ENCODE measurements at regions not wholly inside any gene's neighbourhood (a gene's known extent, or its start where the extent isn't known, plus 50 kb on each side); places are given as distances from the start of the nearest gene placed in this dataset.

DNA sequence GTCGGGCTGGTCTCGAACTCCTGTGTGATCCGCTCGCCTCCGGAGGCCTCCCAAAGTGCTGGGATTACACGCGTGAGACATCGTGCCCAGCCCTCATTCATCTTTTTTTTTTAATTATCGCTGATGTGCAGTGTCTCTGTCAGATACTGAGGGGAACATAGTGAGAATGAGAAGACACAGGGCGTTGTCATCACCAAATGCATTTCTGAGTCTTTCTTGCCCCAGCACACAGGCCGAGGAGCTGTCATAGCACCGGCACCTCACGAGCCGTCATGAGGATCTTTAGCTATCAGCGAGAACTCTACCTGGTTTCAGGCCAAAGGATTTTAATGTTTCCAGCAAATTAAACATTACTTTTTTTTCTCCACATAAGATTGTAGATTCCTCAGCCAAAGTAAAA lies 548.0 kb upstream of the SOX11 start:
- DNase-seq (ENCODE audit: low read depth): no peak
- TF ChIP-seq, protein P1, sequence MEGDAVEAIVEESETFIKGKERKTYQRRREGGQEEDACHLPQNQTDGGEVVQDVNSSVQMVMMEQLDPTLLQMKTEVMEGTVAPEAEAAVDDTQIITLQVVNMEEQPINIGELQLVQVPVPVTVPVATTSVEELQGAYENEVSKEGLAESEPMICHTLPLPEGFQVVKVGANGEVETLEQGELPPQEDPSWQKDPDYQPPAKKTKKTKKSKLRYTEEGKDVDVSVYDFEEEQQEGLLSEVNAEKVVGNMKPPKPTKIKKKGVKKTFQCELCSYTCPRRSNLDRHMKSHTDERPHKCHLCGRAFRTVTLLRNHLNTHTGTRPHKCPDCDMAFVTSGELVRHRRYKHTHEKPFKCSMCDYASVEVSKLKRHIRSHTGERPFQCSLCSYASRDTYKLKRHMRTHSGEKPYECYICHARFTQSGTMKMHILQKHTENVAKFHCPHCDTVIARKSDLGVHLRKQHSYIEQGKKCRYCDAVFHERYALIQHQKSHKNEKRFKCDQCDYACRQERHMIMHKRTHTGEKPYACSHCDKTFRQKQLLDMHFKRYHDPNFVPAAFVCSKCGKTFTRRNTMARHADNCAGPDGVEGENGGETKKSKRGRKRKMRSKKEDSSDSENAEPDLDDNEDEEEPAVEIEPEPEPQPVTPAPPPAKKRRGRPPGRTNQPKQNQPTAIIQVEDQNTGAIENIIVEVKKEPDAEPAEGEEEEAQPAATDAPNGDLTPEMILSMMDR (conservative IDR thresholded peaks at IDR 0.05; ENCODE audit: low read depth, low read length): no peak
- H3K4me3 ChIP-seq (ENCODE audit: low read depth, low read length): no peak overlapping the region

DNA sequence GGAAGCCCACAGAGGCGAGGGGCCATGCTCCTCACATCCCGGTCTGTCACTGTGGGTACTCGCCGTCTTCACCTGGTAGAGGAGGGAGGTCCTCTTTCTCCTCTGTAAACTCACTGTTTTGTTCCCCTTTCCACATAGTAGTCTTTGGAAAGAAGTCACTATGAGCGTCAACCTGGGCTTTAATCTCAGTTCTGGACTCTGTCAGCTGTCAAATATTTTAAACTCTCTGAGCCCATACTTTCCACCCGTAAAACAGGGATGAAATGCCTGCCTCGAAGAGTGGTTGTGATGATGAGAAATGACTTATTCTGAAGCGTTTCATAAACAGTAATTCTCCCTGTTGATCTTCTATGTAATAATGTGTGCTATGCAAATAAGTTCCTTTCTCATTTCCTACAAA lies 547.1 kb upstream of the SOX11 start:
- no peak overlapping the region for H3K4me3 ChIP-seq (ENCODE audit: low read depth, low read length)
- DNase-seq (ENCODE audit: low read depth): no peak
- TF ChIP-seq, protein P1 (conservative IDR thresholded peaks at IDR 0.05; ENCODE audit: low read depth, low read length): no peak

DNA sequence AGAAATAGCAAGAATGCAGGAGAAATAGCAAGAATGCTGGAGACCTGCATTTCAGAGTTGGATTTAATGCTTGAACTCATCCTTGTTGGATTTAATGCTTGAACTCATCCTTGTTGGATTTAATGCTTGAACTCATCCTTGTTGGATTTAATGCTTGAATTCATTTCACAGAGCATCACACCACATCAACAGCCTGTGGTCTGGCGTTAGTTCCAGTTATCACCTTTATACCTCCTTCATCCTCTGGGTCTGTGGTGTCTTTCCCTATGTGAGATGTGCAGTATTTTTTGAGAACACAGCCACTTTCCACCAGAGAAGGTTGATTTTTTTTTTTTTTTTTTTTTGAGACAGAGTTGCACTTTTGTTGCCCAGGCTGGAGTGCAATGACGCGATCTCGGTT lies 546.4 kb upstream of the SOX11 start:
- TF ChIP-seq, protein P1 (conservative IDR thresholded peaks at IDR 0.05; ENCODE audit: low read depth, low read length): no peak
- H3K4me3 ChIP-seq (ENCODE audit: low read depth, low read length): no peak overlapping the region
- DNase-seq (ENCODE audit: low read depth): peak; percentile 54

DNA sequence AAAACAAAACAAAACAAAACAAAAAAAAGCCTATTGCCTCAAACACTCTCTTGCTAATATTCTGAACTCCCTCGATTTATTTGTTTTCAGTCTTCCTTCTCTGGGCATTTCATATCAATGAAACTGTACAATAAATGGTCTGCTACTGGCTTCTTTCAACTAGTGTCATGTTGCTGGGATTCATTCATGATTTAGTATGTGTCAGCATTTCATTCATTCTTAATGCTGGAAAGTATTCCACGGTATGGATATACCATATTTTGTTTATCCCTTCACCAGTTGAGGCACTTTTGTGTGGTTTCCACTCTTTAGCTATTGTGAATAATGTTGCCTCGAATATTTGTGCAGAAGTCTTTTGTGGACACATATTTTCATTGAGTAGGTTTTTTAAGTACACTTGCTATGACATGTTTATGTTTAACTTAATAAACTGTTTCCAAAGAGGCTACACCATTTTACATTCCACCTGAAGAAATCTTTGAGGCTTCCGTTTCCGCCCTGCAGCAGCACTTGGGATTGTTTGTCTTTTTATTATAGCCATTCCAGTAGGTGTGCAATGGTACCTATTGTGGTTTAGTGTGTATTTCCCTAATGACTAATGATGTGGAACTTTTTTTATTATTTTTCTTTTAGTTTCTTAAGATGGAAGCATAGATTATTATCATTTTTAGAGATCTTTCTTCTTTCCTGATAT lies 543.6 kb upstream of the SOX11 start:
- DNase-seq (ENCODE audit: low read depth): no peak
- H3K4me3 ChIP-seq (ENCODE audit: low read depth, low read length): no peak overlapping the region
- TF ChIP-seq, protein P1 (conservative IDR thresholded peaks at IDR 0.05; ENCODE audit: low read depth, low read length): no peak

DNA sequence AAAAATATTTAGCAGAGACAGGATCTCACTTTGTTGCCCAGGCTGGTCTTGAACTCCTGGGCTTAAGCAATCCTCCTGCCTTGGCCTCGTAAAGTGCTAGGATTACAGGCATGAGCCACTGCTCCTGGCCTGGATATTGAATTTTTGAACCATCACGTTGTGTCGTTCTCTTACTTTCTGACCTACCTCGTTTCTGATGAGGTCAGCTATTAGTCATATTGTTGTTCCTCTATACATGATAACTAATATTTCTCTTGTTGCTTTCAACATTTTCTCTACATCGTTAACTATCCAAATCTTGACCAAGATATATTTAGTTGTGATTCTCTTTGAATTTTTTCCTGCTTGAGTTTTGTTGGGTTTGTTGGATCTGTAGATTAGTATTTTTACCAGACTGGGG lies 541.3 kb upstream of the SOX11 start:
- TF ChIP-seq, protein P1 (conservative IDR thresholded peaks at IDR 0.05; ENCODE audit: low read depth, low read length): no peak
- no peak for DNase-seq (ENCODE audit: low read depth)
- no peak overlapping the region for H3K4me3 ChIP-seq (ENCODE audit: low read depth, low read length)

DNA sequence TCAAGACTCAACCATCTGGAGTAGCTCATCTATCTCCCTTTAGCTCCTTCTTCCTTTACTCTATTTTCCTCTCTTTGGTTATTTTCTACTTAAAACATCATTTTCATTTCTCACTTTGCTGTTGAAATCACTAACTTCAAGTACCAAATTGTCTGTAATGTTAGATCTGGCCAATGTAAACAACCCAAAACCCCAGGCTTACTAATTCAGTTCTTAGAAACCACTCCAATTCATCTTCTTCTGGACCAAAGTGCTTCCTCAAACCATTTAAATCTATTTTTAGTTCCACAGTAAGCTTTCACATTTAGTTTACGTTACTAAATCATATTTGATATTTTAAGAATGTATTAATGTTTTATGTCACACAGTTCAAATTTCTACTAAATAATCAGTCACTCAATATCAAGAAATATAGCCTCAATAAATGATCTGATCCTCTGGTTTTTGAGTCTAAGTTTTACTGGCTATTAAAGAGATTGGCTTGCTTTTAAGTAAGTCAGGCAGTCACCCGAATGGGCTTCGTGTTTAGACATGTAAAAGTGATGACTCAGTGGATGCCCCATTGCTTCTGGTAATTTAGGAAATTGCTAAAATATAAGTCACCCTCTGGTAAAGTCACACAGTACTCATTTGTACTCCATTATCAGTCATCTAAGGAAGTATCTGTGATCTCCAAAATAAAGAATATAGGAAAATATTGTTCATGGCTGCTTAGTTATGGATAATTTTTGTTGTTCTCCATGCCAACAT lies 527.2 kb upstream of the SOX11 start:
- H3K4me3 ChIP-seq (ENCODE audit: low read depth, low read length): no peak overlapping the region
- TF ChIP-seq, protein P1 (conservative IDR thresholded peaks at IDR 0.05; ENCODE audit: low read depth, low read length): no peak
- DNase-seq (ENCODE audit: low read depth): no peak
